ENCODE measurements at regions not wholly inside any gene's neighbourhood (a gene's known extent, or its start where the extent isn't known, plus 50 kb on each side); places are given as distances from the start of the nearest gene placed in this dataset.

GRCh38 chr6:40285996-40286395, 301.2 kb downstream of the LRFN2 start:
- no peak for ATAC-seq (ENCODE audit: insufficient read depth, low FRiP score)
- TF ChIP-seq CTCF (IDR thresholded peaks at IDR 0.05; ENCODE audit: control extremely low read depth, extremely low read depth): no peak
- H3K9ac ChIP-seq (ENCODE audit: insufficient read depth in 1 of 2, low read length in 2 of 2): no peak overlapping the region
- 17 to 19% methylated on average over 10 of the region's 10 CpGs for WGBS, 2 donors
- H3K9me3 ChIP-seq (ENCODE audit: control insufficient read depth in 4 of 4, insufficient read depth in 3 of 4, low read length in 3 of 4): peaks cover 0 to 3% (median 0%) of the 10 kb centered on the region in 4 donors
- no peak overlapping the region for H3K27ac ChIP-seq (ENCODE audit: low read depth in 1 of 2, low read length in 1 of 2)
- DNase-seq: no peak
- H3K4me3 ChIP-seq: no peak overlapping the region
- H3K36me3 ChIP-seq (ENCODE audit: control insufficient read depth in 4 of 4, insufficient read depth in 4 of 4, low read length in 4 of 4): no peaks in the 10 kb centered on the region
- H3K4me1 ChIP-seq (ENCODE audit: control insufficient read depth in 5 of 5, insufficient read depth in 5 of 5, low read length in 5 of 5): no peaks in the 10 kb centered on the region
- H3K27me3 ChIP-seq (ENCODE audit: control insufficient read depth in 3 of 3, insufficient read depth in 3 of 3, low read length in 2 of 3): peaks cover 4 to 17% (median 5%) of the 10 kb centered on the region in 3 donors

GRCh38 chr6:40285535-40285934, 301.6 kb downstream of the LRFN2 start:
- WGBS, 2 donors: 50 to 57% methylated on average over 3 of the region's 3 CpGs
- peaks cover 4 to 17% (median 5%) of the 10 kb centered on the region in 3 donors for H3K27me3 ChIP-seq (ENCODE audit: control insufficient read depth in 3 of 3, insufficient read depth in 3 of 3, low read length in 2 of 3)
- H3K4me3 ChIP-seq: no peak overlapping the region
- no peak overlapping the region for H3K27ac ChIP-seq (ENCODE audit: low read depth in 1 of 2, low read length in 1 of 2)
- ATAC-seq (ENCODE audit: insufficient read depth, low FRiP score): no peak
- DNase-seq: no peak
- no peak for TF ChIP-seq CTCF (IDR thresholded peaks at IDR 0.05; ENCODE audit: control extremely low read depth, extremely low read depth)
- no peaks in the 10 kb centered on the region for H3K36me3 ChIP-seq (ENCODE audit: control insufficient read depth in 4 of 4, insufficient read depth in 4 of 4, low read length in 4 of 4)
- no peak overlapping the region for H3K9ac ChIP-seq (ENCODE audit: insufficient read depth in 1 of 2, low read length in 2 of 2)
- no peaks in the 10 kb centered on the region for H3K4me1 ChIP-seq (ENCODE audit: control insufficient read depth in 5 of 5, insufficient read depth in 5 of 5, low read length in 5 of 5)
- peaks cover 0 to 3% (median 0%) of the 10 kb centered on the region in 4 donors for H3K9me3 ChIP-seq (ENCODE audit: control insufficient read depth in 4 of 4, insufficient read depth in 3 of 4, low read length in 3 of 4)

- Histone ChIP-seq H3K4me3 (no peak overlapping the region), H3K27ac (ENCODE audit: low read depth in 1 of 2, low read length in 1 of 2) (no peak overlapping the region), H3K9me3 (ENCODE audit: control insufficient read depth in 4 of 4, insufficient read depth in 3 of 4, low read length in 3 of 4) (peaks cover 0 to 4% (median 0%) of the 10 kb centered on the region in 4 donors), H3K4me1 (ENCODE audit: control insufficient read depth in 5 of 5, insufficient read depth in 5 of 5, low read length in 5 of 5) (no peaks in the 10 kb centered on the region), H3K27me3 (ENCODE audit: control insufficient read depth in 3 of 3, insufficient read depth in 3 of 3, low read length in 2 of 3) (peaks cover 3 to 18% (median 4%) of the 10 kb centered on the region in 3 donors), H3K36me3 (ENCODE audit: control insufficient read depth in 4 of 4, insufficient read depth in 4 of 4, low read length in 4 of 4) (no peaks in the 10 kb centered on the region), H3K9ac (ENCODE audit: insufficient read depth in 1 of 2, low read length in 2 of 2) (no peak overlapping the region)
- no peak for TF ChIP-seq CTCF (IDR thresholded peaks at IDR 0.05; ENCODE audit: control extremely low read depth, extremely low read depth)
- WGBS, 2 donors: 77 to 81% methylated on average over 2 of the region's 2 CpGs
- ATAC-seq (ENCODE audit: insufficient read depth, low FRiP score): no peak
- DNase-seq: no peak
These were observed 304.2 kb downstream of the LRFN2 start for GRCh38 chr6:40282986-40283385.

GRCh38 chr6:40281402-40281801, 305.8 kb downstream of the LRFN2 start:
- no peaks in the 10 kb centered on the region for H3K36me3 ChIP-seq (ENCODE audit: control insufficient read depth in 4 of 4, insufficient read depth in 4 of 4, low read length in 4 of 4)
- H3K4me1 ChIP-seq (ENCODE audit: control insufficient read depth in 5 of 5, insufficient read depth in 5 of 5, low read length in 5 of 5): no peaks in the 10 kb centered on the region
- TF ChIP-seq CTCF (IDR thresholded peaks at IDR 0.05; ENCODE audit: control extremely low read depth, extremely low read depth): no peak
- no peak overlapping the region for H3K9ac ChIP-seq (ENCODE audit: insufficient read depth in 1 of 2, low read length in 2 of 2)
- H3K4me3 ChIP-seq: no peak overlapping the region
- peaks cover under 1 to 13% (median 4%) of the 10 kb centered on the region in 3 donors for H3K27me3 ChIP-seq (ENCODE audit: control insufficient read depth in 3 of 3, insufficient read depth in 3 of 3, low read length in 2 of 3)
- no peak for DNase-seq
- no peak for ATAC-seq (ENCODE audit: insufficient read depth, low FRiP score)
- WGBS, 2 donors: 85 to 92% methylated on average over 5 of the region's 5 CpGs
- peaks cover 0 to 4% (median 0%) of the 10 kb centered on the region in 4 donors for H3K9me3 ChIP-seq (ENCODE audit: control insufficient read depth in 4 of 4, insufficient read depth in 3 of 4, low read length in 3 of 4)
- no peak overlapping the region for H3K27ac ChIP-seq (ENCODE audit: low read depth in 1 of 2, low read length in 1 of 2)
